Adrenal gland (tissue), 9 donors: ENCODE measurements at regions not wholly inside any gene's neighbourhood (a gene's known extent, or its start where the extent isn't known, plus 50 kb on each side); places are given as distances from the start of the nearest gene placed in this dataset.

Experiments
- DNase-seq, 7 donors: peaks; one replicate each; pipeline ENCODE4 v3.0.0-alpha.2; 2019 to 2020
- H3K27ac ChIP-seq, 5 donors: fragments of 200-600 bp; sonication (generic) in 4 of 5; 1 replicate in 3 of 5; 2 replicates in 2 of 5; pipeline versions ENCODE4 v1.5.1 to v1.8.0; 2016 to 2020; ENCODE audit warnings: mild to moderate bottlenecking in 1 of 5
- H3K27me3 ChIP-seq: fragments of 200-600 bp; 2 replicates; pipeline ENCODE4 v1.8.0; 2021
- H3K36me3 ChIP-seq, 2 donors: fragments of 200-600 bp; replicated peaks in 1 of 2; 1 replicate in 1 of 2; 2 replicates in 1 of 2; pipeline versions ENCODE4 v1.5.1 to v1.8.0; 2018 to 2022
- H3K4me1 ChIP-seq, 2 donors: fragments of 200-600 bp; replicated peaks in 1 of 2; 1 replicate in 1 of 2; 2 replicates in 1 of 2; pipeline versions ENCODE4 v1.5.1 to v1.8.0; 2018 to 2021
- H3K4me3 ChIP-seq, 4 donors: fragments of 200-600 bp; sonication (generic) in 3 of 4; one replicate each; pipeline ENCODE4 v1.5.1; 2016 to 2018
- H3K9me3 ChIP-seq, 3 donors: fragments of 200-600 bp; sonication (generic) in 1 of 3; replicated peaks in 1 of 3; 1 replicate in 2 of 3; 2 replicates in 1 of 3; pipeline versions ENCODE4 v1.5.1 to v1.8.0; 2016 to 2021
- CTCF ChIP-seq, 6 experiments: fragments of 450-650 bp in 4 of 6; fragments of 200-600 bp in 2 of 6; sonication (generic) in 1 of 6; IDR thresholded peaks; 1 replicate in 5 of 6; 2 replicates in 1 of 6; pipeline versions ENCODE4 v1.5.1 to v1.8.0; 2016 to 2021; ENCODE audit warnings: antibody characterized with exemption in 6 of 6, mild to moderate bottlenecking in 2 of 6, moderate library complexity in 1 of 6
- POLR2A ChIP-seq, 2 donors: fragments of 450-650 bp; IDR thresholded peaks; one replicate each; pipeline ENCODE4 v1.6.1; 2017; ENCODE audit warnings: antibody characterized with exemption in 2 of 2, mild to moderate bottlenecking in 2 of 2, moderate library complexity in 1 of 2
- WGBS, 4 donors: extraction: QIAGEN DNeasy Blood & Tissue Kit in 2 of 4; methylation state at CpG; one replicate each; pipeline versions ENCODE4 v1.1.5 to v1.1.7; 2013 to 2017; 5-methylcytosine and 5-hydroxymethylcytosine counted together
- intact Hi-C, 2 donors: fragments of 100-400 bp; cut with DNase I; formaldehyde crosslinking; loops; one replicate each; pipeline versions ENCODE4 v1.14.1 to v1.15.0; 2022 to 2023
- donor health status: healthy with polysubstance abuse.
- donor health status: Bipolar disorder and iron deficiency.
- donor health status: DM: yes; HTN: yes; CAD: no.
- donor health status: DM: no; HTN: no; CAD: no.
- donor health status: DM: no; HTN: no; CAD: no.

GRCh38 chr2:177010861-177011260, 201.7 kb upstream of the HNRNPA3 start:
- TF ChIP-seq POLR2A (IDR thresholded peaks at IDR 0.05) (no peak), CTCF (IDR thresholded peaks at IDR 0.05) (no peak)
- H3K9me3 ChIP-seq, result no peaks in the 10 kb centered on the region
- no peak for DNase-seq
- no peak overlapping the region for H3K4me3 ChIP-seq
- no peaks in the 10 kb centered on the region for H3K4me1 ChIP-seq
- H3K27me3 ChIP-seq, result no peaks in the 10 kb centered on the region
- H3K27ac ChIP-seq, result no peak overlapping the region
- no peaks in the 10 kb centered on the region for H3K36me3 ChIP-seq
- intact Hi-C loops, result no loop called here
- 16 to 38% (median 35%) methylated on average over 1 of the region's 1 CpG for WGBS, 4 donors

GRCh38 chr2:177014946-177015345, 197.6 kb upstream of the HNRNPA3 start:
- TF ChIP-seq POLR2A (IDR thresholded peaks at IDR 0.05) (no peak), CTCF (IDR thresholded peaks at IDR 0.05) (no peak)
- DNase-seq, result no peak
- no peaks in the 10 kb centered on the region for H3K4me1 ChIP-seq
- no peaks in the 10 kb centered on the region for H3K36me3 ChIP-seq
- no peaks in the 10 kb centered on the region for H3K27me3 ChIP-seq
- H3K4me3 ChIP-seq, result no peak overlapping the region
- H3K27ac ChIP-seq, result no peak overlapping the region
- H3K9me3 ChIP-seq, result no peaks in the 10 kb centered on the region
- intact Hi-C loops, result no loop called here

DNA sequence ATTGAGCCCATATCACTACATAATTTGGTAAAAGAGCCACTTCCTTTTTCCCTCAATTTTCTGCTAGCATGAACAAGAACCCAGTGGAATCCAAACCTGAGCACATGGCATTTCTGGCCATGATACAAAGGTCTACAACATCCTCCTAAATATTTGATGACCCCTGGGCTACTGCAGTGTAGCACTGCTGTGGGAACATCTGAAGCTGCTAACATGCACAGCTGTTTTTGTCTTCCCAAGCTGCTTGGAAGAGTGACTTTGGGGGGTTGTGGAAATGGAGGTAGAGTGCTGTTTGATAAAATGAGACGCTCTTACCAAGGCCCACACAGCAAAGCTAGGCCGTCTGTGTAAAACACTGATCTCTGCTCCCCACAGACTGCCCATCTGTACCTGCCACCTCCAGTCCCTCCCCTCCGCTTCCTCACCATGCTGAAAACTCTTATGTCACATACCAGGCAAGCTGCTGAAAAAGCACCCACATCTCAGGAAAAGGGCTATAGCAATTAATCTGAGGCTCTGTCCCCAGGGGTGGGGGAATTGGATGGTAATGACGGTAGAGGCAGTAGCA, 197.2 kb upstream of the HNRNPA3 start:
- Histone ChIP-seq H3K4me3 (no peak overlapping the region), H3K36me3 (no peaks in the 10 kb centered on the region), H3K27ac (no peak overlapping the region), H3K27me3 (no peaks in the 10 kb centered on the region), H3K9me3 (no peaks in the 10 kb centered on the region), H3K4me1 (no peaks in the 10 kb centered on the region)
- TF ChIP-seq POLR2A (IDR thresholded peaks at IDR 0.05) (no peak), CTCF (IDR thresholded peaks at IDR 0.05) (no peak)
- no peak for DNase-seq
- intact Hi-C loops, result no loop called here
- WGBS, 4 donors, result 77 to 91% (median 81%) methylated on average over 4 of the region's 4 CpGs

GRCh38 chr2:177020524-177021119, 192.0 kb upstream of the HNRNPA3 start:
- no peak overlapping the region for H3K4me3 ChIP-seq
- no peaks in the 10 kb centered on the region for H3K27me3 ChIP-seq
- no peaks in the 10 kb centered on the region for H3K4me1 ChIP-seq
- no peak for DNase-seq
- intact Hi-C loops, result no loop called here
- WGBS, 4 donors, result 63 to 74% (median 72%) methylated on average over 5 of the region's 5 CpGs
- H3K36me3 ChIP-seq, result no peaks in the 10 kb centered on the region
- no peak overlapping the region for H3K27ac ChIP-seq
- no peaks in the 10 kb centered on the region for H3K9me3 ChIP-seq
- TF ChIP-seq CTCF (IDR thresholded peaks at IDR 0.05) (no peak), POLR2A (IDR thresholded peaks at IDR 0.05) (no peak)
